Embryonic facial prominence (tissue), 1 donor: ENCODE measurements at regions not wholly inside any gene's neighbourhood (a gene's known extent, or its start where the extent isn't known, plus 50 kb on each side); places are given as distances from the start of the nearest gene placed in this dataset.
"Not testable (repeated sequence)": the region's sequence is repeated elsewhere in the genome, so short reads cannot be mapped to it uniquely, and the experiment has no call there.

Source experiments
- DNase-seq: peaks from one replicate; pipeline ENCODE4 v3.0.0-alpha.2; 2016; ENCODE audit errors: extremely low spot score

DNA sequence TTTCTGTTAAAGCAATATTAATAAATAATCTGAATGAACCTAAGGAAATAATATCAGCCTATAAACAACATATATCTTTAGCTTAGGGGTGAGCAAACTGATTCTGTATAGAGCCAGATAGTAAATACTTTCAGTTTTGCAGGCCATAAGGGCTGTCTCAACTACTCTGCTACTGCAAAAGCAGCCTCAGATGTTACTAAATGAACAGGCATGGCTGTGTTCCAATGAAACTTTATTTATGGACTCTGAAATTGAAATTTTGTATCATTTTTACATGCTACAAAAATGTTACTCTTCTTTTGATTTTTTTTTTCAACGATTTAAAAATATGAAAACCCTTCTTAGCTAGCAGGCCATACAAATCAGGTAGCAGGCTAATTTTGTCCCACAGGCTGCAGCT, 212.8 kb upstream of the PRICKLE2 start:
- no peak for DNase-seq

GRCh38 chr3:64437131-64437530, 211.9 kb upstream of the PRICKLE2 start:
- no peak for DNase-seq

GRCh38 chr3:64435023-64435422, 209.8 kb upstream of the PRICKLE2 start:
- not testable (repeated sequence) for DNase-seq

DNA sequence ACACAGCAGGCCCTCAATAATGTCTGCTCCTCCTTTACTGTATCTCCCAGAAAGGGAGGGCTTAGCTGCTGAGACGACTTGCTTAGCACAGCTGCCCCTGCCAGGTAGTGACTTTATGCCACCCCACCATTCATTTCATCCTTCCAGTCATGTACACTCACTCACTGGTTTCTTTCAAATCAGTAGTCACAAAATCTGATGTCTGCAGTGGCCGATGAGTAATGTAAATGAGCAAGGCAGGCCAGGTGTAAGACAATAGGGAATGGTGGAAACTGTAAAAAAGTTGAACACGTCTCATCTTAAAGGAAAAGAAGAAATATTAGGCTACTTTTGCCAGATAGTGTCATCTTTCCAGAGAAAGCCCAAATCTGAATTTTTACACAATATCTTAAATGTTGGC, 207.6 kb upstream of the PRICKLE2 start:
- no peak for DNase-seq

- DNase-seq = no peak
These were observed 206.3 kb upstream of the PRICKLE2 start for GRCh38 chr3:64431526-64432091.

DNA sequence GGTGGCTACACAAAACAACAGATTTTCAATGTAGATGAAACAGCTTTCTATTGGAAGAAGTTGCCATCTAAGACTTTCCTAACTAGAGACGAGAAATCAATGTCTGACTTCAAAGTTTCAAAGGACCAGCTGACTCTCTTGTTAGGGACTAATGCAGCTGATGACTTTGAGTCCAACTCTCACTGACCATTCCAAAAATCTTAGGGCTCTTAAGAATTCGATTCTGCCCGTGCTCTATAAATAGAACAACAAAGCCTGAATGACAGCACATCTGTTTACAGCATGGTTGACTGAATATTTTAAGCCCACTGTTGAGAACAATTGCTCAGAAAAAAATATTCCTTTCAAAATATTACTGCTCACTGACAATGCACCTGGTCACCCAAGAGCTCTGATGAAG, 202.4 kb upstream of the PRICKLE2 start:
- no peak for DNase-seq

DNA sequence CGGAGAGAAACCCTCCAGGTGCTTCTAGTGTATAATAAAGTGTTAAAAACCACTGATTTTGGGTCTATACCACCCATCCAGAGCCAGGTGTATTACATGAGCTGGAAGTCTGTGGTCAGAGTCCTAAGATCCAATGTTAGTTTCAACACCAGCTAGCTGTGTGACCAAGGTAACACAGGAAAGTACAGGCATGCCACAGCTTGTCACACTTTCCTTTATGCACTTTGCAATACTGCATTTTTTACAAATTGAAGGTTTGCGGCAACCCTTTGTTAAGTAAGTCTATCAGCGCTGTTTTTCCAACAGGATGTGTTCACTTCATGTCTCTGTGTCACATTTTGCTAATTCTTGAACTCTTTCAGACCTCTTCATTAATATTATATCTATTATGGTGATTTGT, 201.3 kb upstream of the PRICKLE2 start:
- no peak for DNase-seq

DNA sequence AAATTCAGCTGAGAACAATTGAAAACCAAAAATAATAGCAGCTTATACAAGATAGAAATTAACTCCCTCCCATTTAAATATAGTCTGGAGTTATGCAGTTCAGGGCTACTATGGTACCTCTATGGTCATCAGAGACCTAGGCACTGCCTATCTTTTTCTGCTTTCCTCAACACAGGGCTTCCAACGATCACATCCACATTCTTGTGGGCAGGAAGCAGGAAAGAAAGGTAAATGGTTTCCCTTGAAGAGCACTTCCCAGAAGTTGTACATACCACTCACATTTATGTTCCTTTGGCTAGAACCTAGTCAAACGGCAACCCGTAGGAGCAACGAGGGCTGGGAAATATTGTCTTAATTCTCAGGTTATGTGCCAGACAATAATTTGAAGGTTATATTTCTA, 197.7 kb upstream of the PRICKLE2 start:
- no peak for DNase-seq

DNA sequence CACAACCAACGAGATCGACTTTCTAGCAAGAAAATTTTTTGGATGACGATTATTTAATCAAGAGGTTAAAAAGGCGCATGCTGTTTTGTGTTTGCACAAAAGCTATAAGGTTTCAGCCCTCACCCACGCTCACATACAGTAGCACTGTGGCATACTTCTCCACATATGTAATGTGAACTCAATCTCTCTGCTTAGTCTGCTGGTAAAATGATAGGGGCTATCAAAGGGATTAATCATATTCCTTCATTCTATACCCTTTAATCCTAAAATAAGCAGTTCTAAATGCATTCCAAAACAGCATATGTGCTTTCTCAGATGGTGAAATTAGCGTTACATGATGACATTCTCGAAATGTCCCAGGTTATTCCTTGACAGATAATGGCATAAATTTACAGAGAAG, 196.9 kb upstream of the PRICKLE2 start:
- peak; percentile 49 for DNase-seq

GRCh38 chr3:64417816-64418215, 192.6 kb upstream of the PRICKLE2 start:
- no peak for DNase-seq

- no peak for DNase-seq
These were observed 188.8 kb upstream of the PRICKLE2 start for GRCh38 chr3:64414043-64414442.

- no peak for DNase-seq
These were observed 185.8 kb upstream of the PRICKLE2 start for GRCh38 chr3:64411101-64411500.

DNA sequence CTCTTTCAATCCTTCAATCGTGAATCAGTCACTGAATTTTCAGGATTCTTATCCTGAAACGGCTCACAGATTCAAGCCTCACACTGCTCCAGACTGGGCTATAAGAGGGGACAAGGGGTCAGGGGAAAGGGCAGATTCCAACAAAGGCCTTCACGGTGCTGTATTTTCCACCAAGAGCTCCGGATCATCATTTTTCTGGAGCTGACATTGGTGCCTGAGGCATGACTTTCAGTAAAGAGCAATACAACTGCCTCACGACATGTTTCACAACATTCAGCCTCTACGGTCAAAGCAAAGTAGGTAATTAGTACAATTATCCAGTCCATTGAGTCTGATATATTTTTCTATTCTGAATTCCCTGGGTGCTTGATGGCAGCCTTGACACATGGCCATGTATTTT, 185.0 kb upstream of the PRICKLE2 start:
- no peak for DNase-seq

GRCh38 chr3:64408770-64409169, 183.5 kb upstream of the PRICKLE2 start:
- DNase-seq = no peak

GRCh38 chr3:64406271-64406670, 181.0 kb upstream of the PRICKLE2 start:
- no peak for DNase-seq

DNA sequence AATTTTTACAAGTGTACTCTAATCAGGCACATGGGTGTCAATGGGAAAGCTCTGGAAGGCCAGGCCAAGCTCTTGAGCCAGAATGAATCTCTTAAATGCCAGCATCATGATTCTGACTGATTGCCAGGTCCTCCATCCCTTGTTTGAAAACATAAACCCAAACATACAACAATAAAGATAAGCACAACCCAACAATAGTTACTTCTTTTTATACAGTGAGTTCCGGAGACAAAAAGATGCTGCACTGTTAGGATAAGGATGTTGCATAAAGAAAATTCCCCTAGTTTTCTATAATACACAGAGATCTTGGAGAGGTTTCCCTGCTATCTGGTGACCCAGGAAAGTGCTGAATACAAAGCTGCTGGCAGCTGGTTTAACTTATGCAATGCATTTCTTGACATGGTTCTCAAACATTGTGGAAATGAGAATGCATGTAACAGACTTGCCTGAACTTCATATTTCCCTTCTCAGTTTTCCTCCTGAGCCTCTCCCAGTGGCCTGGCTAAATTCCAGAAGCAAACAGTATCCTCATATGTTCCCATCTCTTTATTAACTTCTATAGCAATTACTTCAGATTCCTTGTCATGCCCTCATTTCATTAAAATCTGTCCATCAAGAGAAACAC, 180.1 kb upstream of the PRICKLE2 start:
- peak; percentile 39 for DNase-seq

DNA sequence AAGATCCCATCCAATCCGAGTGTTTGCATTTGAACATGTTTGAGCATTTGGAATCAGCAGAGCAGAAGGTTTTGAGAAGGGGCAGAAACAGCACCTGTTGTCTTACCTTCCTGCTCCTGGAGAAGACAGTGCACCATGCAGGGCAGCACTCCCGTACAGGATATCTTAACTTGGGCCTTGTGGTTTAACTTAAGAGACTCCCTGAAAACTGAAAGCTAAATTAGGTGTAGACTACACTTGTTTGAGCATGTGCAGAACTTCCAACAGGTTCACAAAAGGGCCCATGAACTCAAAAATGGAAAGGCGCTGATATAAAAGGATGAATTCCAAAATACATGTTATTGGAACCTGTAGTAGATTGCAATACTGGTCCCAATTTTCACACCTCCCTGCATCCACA, 175.4 kb upstream of the PRICKLE2 start:
- no peak for DNase-seq

- no peak for DNase-seq
These were observed 174.0 kb upstream of the PRICKLE2 start for GRCh38 chr3:64399205-64399800.

DNA sequence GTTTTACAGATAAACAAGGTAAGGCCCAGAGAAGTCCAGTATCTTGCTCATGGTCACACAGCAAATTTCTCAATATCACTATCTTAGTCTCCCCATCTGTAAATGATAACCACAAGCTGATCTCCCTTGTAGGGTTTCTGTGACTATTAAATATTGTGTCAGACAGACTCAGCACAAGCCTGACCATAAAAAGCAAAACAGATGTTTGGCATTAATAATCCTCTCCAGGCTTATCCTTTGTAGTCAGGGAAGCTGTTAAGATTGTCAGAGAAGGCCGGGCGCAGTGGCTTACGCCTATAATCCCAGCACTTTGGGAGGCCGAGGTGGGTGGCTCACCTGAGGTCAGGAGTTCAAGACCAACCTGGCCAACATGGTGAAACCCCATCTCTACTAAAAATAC, 173.2 kb upstream of the PRICKLE2 start:
- no peak for DNase-seq

- DNase-seq = no peak
These were observed 172.7 kb upstream of the PRICKLE2 start for GRCh38 chr3:64398006-64398405.

- DNase-seq = no peak
These were observed 172.3 kb upstream of the PRICKLE2 start for GRCh38 chr3:64397573-64397972.

DNA sequence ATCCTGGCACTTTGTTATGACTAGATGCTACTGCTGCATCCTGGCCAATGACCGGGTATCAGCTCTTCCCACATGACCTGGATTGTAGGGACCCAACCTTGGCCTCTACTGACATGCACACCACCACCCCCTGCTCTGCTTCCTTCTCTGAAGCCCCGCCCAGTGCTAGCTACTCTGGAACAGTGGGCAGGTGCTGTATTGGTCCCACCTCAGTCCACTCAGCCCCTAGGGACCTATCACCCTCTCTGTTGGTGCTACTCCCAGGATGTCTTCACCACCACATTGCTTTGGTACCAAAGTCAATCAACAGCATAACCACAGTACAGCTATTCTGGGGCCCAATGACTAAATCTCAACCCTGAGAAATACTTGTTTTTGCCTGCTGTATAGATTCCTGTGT, 170.2 kb upstream of the PRICKLE2 start:
- no peak for DNase-seq

DNA sequence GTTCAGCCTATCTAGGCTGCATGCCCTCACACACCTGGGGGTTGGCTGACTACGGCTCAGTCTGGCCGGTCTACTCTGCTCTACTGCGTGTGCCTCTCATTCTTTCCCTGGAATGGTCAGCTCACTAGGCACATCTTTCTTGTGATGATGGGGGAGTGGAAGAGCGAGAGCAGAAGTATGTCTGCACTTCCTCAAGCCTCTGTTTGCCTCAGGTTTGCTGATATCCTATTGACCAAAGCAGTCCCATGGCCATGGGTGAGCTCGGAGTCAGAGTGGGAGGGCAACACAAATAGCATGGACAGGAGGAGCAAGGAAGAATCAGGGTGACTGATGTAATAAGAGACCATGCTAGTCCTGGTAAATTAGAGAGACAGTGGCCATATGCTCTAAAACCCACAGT, 167.9 kb upstream of the PRICKLE2 start:
- no peak for DNase-seq

- no peak for DNase-seq
These were observed 166.7 kb upstream of the PRICKLE2 start for GRCh38 chr3:64392001-64392400.
